ENCODE measurements at regions not wholly inside any gene's neighbourhood (a gene's known extent, or its start where the extent isn't known, plus 50 kb on each side); places are given as distances from the start of the nearest gene placed in this dataset.

GRCh38 chr10:21090609-21091082 is 193.5 kb upstream of the NEBL start:
- TF ChIP-seq CTCF (IDR thresholded peaks at IDR 0.05; ENCODE audit: low read depth, low read length, missing control alignments): no peak
- in situ Hi-C loops (cut with HindIII; ENCODE audit: low sequenced_read_pairs): loop anchor here (25.0 kb wide), 1 partner anchor 422 kb away; no protein-coding TSS in a partner anchor
- no peak overlapping the region for H3K4me3 ChIP-seq (ENCODE audit: low read depth, low read length)
- DNase-seq (ENCODE audit: low read depth): no peak

GRCh38 chr10:21087476-21087875 is 190.4 kb upstream of the NEBL start:
- no peak overlapping the region for H3K4me3 ChIP-seq (ENCODE audit: low read depth, low read length)
- no peak for DNase-seq (ENCODE audit: low read depth)
- no peak for TF ChIP-seq CTCF (IDR thresholded peaks at IDR 0.05; ENCODE audit: low read depth, low read length, missing control alignments)
- in situ Hi-C loops (cut with HindIII; ENCODE audit: low sequenced_read_pairs): loop anchor here (25.0 kb wide), 1 partner anchor 425 kb away; no protein-coding TSS in a partner anchor

- in situ Hi-C loops (cut with HindIII; ENCODE audit: low sequenced_read_pairs): loop anchor here (25.0 kb wide), 1 partner anchor 428 kb away; no protein-coding TSS in a partner anchor
- no peak for TF ChIP-seq CTCF (IDR thresholded peaks at IDR 0.05; ENCODE audit: low read depth, low read length, missing control alignments)
- H3K4me3 ChIP-seq (ENCODE audit: low read depth, low read length): no peak overlapping the region
- no peak for DNase-seq (ENCODE audit: low read depth)
These were observed 187.6 kb upstream of the NEBL start for GRCh38 chr10:21084700-21085099.

GRCh38 chr10:21083861-21084260 is 186.8 kb upstream of the NEBL start:
- no peak for TF ChIP-seq CTCF (IDR thresholded peaks at IDR 0.05; ENCODE audit: low read depth, low read length, missing control alignments)
- in situ Hi-C loops (cut with HindIII; ENCODE audit: low sequenced_read_pairs): loop anchor here (25.0 kb wide), 1 partner anchor 428 kb away; no protein-coding TSS in a partner anchor
- no peak overlapping the region for H3K4me3 ChIP-seq (ENCODE audit: low read depth, low read length)
- DNase-seq (ENCODE audit: low read depth): no peak

GRCh38 chr10:21082206-21082605 is 185.1 kb upstream of the NEBL start:
- no peak for TF ChIP-seq CTCF (IDR thresholded peaks at IDR 0.05; ENCODE audit: low read depth, low read length, missing control alignments)
- no peak for DNase-seq (ENCODE audit: low read depth)
- H3K4me3 ChIP-seq (ENCODE audit: low read depth, low read length): no peak overlapping the region
- in situ Hi-C loops (cut with HindIII; ENCODE audit: low sequenced_read_pairs): loop anchor here (25.0 kb wide), 1 partner anchor 430 kb away; no protein-coding TSS in a partner anchor

- in situ Hi-C loops (cut with HindIII; ENCODE audit: low sequenced_read_pairs): loop anchor here (25.0 kb wide), 1 partner anchor 432 kb away; no protein-coding TSS in a partner anchor
- DNase-seq (ENCODE audit: low read depth): no peak
- no peak for TF ChIP-seq CTCF (IDR thresholded peaks at IDR 0.05; ENCODE audit: low read depth, low read length, missing control alignments)
- H3K4me3 ChIP-seq (ENCODE audit: low read depth, low read length): no peak overlapping the region
These were observed 183.2 kb upstream of the NEBL start for GRCh38 chr10:21080261-21080660.
